Spleen (tissue), 7 donors: ENCODE measurements at regions not wholly inside any gene's neighbourhood (a gene's known extent, or its start where the extent isn't known, plus 50 kb on each side); places are given as distances from the start of the nearest gene placed in this dataset.

Experiments used
- POLR2A ChIP-seq, 3 donors: fragments of 450-650 bp; IDR thresholded peaks; one replicate each; pipeline ENCODE4 v1.5.1; 2017; ENCODE audit warnings: antibody characterized with exemption in 3 of 3, mild to moderate bottlenecking in 1 of 3
- TF ChIP-seq, protein P1 (sequence below), 11 experiments: fragments of 200-600 bp in 7 of 11; fragments of 450-650 bp in 4 of 11; sonication (generic) in 4 of 11; IDR thresholded peaks in 8 of 11; conservative IDR thresholded peaks in 3 of 11; 1 replicate in 7 of 11; 2 replicates in 4 of 11; pipeline versions ENCODE4 v1.4.0 to v1.8.0; 2016 to 2021; ENCODE audit warnings: antibody characterized with exemption in 11 of 11, inconsistent platforms in 4 of 11, mild to moderate bottlenecking in 1 of 11
- donor health status: DM: no; HTN: no; CAD: no; lungs with moderate emphysema.
- donor health status: DM: no; HTN: no; CAD: no.
- donor health status: DM: no; HTN: no; CAD: no.

DNA sequence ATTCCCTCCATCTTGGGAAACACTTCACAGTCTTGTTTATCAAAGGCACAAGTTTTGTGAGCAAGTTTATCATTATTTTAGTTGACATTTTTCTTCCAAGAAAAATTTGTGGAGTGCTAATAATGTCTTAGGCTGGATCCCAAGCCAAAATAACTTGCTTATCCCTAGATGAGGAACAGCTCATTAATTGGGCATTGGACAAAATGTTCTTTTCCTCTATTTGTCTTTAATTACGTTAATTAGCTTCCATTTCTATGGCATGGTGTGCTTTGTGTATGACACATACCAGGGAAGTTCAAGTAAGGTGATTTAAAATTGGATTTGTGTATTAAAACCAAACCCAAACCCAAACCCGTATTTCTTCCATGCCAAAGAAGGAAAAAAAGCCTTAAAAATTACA lies 379.5 kb downstream of the SH3GL2 start:
- TF ChIP-seq POLR2A (IDR thresholded peaks at IDR 0.05) = no peak
- TF ChIP-seq, protein P1, sequence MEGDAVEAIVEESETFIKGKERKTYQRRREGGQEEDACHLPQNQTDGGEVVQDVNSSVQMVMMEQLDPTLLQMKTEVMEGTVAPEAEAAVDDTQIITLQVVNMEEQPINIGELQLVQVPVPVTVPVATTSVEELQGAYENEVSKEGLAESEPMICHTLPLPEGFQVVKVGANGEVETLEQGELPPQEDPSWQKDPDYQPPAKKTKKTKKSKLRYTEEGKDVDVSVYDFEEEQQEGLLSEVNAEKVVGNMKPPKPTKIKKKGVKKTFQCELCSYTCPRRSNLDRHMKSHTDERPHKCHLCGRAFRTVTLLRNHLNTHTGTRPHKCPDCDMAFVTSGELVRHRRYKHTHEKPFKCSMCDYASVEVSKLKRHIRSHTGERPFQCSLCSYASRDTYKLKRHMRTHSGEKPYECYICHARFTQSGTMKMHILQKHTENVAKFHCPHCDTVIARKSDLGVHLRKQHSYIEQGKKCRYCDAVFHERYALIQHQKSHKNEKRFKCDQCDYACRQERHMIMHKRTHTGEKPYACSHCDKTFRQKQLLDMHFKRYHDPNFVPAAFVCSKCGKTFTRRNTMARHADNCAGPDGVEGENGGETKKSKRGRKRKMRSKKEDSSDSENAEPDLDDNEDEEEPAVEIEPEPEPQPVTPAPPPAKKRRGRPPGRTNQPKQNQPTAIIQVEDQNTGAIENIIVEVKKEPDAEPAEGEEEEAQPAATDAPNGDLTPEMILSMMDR (IDR thresholded peaks at IDR 0.05 in 8 of 11, conservative IDR thresholded peaks at IDR 0.05 in 3 of 11) = no peak
